NB4 (cell line): ENCODE measurements at regions not wholly inside any gene's neighbourhood (a gene's known extent, or its start where the extent isn't known, plus 50 kb on each side); places are given as distances from the start of the nearest gene placed in this dataset.
"Not testable (repeated sequence)": the region's sequence is repeated elsewhere in the genome, so short reads cannot be mapped to it uniquely, and the experiment has no call there.

Source experiments
- CTCF ChIP-seq: IDR thresholded peaks from one replicate; pipeline ENCODE4 v1.5.1; 2012; ENCODE audit warnings: low read depth, low read length
- POLR2A ChIP-seq: IDR thresholded peaks from 2 replicates; pipeline ENCODE4 v1.6.1; 2011; ENCODE audit warnings: mild to moderate bottlenecking; ENCODE audit not compliant: insufficient read length; ENCODE audit errors: extremely low read depth
- TF ChIP-seq, protein P1 (sequence below): IDR thresholded peaks from 2 replicates; pipeline ENCODE4 v1.6.1; 2011; ENCODE audit warnings: low read depth, low read length

DNA sequence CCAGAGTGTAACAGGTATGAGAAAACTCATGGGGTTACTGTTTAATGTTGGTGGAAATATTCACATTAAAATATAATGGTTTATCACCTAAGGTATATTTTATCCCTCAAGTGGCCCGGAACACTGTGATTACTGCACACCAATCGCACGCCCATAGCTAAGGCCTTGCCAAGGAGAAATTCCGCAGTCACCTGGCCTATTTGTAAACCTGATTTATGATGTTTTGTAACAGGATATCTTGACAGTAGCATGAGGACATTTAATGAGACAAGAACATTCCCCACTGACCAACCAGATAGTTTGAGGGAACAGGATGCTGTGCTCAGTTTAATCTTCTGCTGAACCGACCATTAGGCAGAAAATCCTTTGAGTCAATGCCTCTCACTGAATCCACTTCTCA, 61.7 kb upstream of the ROPN1B start:
- not testable (repeated sequence) for TF ChIP-seq CTCF, POLR2A
- TF ChIP-seq, protein P1, sequence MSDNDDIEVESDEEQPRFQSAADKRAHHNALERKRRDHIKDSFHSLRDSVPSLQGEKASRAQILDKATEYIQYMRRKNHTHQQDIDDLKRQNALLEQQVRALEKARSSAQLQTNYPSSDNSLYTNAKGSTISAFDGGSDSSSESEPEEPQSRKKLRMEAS, result not testable (repeated sequence)
